ENCODE measurements at regions not wholly inside any gene's neighbourhood (a gene's known extent, or its start where the extent isn't known, plus 50 kb on each side); places are given as distances from the start of the nearest gene placed in this dataset.

GRCh38 chr1:63135801-63136200 lies 186.6 kb upstream of the FOXD3 start:
- no peak for TF ChIP-seq CTCF (IDR thresholded peaks at IDR 0.05; ENCODE audit: low read depth, low read length)
- no peak for TF ChIP-seq EZH2phosphoT487 (IDR thresholded peaks at IDR 0.05; ENCODE audit: low read depth)
